Heart right ventricle (tissue), 16 donors: ENCODE measurements at regions not wholly inside any gene's neighbourhood (a gene's known extent, or its start where the extent isn't known, plus 50 kb on each side); places are given as distances from the start of the nearest gene placed in this dataset.

Experiments used
- ATAC-seq, 8 donors: fragments of 200-7000 bp; cut with Tn5 transposase; one replicate each; pipeline ENCODE4 v1.9.1; 2020; ENCODE audit warnings: mild to moderate bottlenecking in 8 of 8, moderate library complexity in 8 of 8, moderate number of reproducible peaks in 1 of 8
- DNase-seq, 2 donors: peaks; one replicate each; pipeline ENCODE4 v3.0.0-alpha.2; 2020
- H3K27ac ChIP-seq, 10 donors: fragments of 200-600 bp; sonication (generic) in 2 of 10; one replicate each; pipeline versions ENCODE4 v1.5.0 to v1.8.0; 2020 to 2022; ENCODE audit warnings: mild to moderate bottlenecking in 3 of 10
- H3K27me3 ChIP-seq, 7 donors: fragments of 200-600 bp; one replicate each; pipeline ENCODE4 v1.8.0; 2021 to 2022; ENCODE audit warnings: mild to moderate bottlenecking in 2 of 7
- H3K36me3 ChIP-seq, 9 donors: fragments of 200-600 bp; sonication (generic) in 1 of 9; one replicate each; pipeline versions ENCODE4 v1.5.0 to v1.8.0; 2020 to 2022; ENCODE audit warnings: mild to moderate bottlenecking in 2 of 9
- H3K4me1 ChIP-seq, 9 donors: fragments of 200-600 bp; sonication (generic) in 1 of 9; one replicate each; pipeline versions ENCODE4 v1.5.0 to v1.8.0; 2020 to 2022; ENCODE audit warnings: mild to moderate bottlenecking in 4 of 9
- H3K4me3 ChIP-seq, 10 donors: fragments of 200-600 bp; sonication (generic) in 2 of 10; one replicate each; pipeline versions ENCODE4 v1.5.0 to v1.8.0; 2020 to 2022; ENCODE audit warnings: mild to moderate bottlenecking in 7 of 10, moderate library complexity in 2 of 10
- H3K9me3 ChIP-seq, 11 donors: fragments of 200-600 bp in 10 of 11; sonication (generic) in 2 of 11; one replicate each; pipeline versions ENCODE4 v1.5.0 to v1.8.0; 2013 to 2022; ENCODE audit warnings: mild to moderate bottlenecking in 2 of 11, control low read depth in 1 of 11, moderate library complexity in 1 of 11
- WGBS, 2 donors: extraction: QIAGEN DNeasy Blood & Tissue Kit; methylation state at CpG; one replicate each; pipeline ENCODE4 v1.1.7; 2013; ENCODE audit warnings: inconsistent platforms in 1 of 2; 5-methylcytosine and 5-hydroxymethylcytosine counted together
- intact Hi-C, 10 donors: fragments of 100-400 bp; cut with DNase I; formaldehyde crosslinking; loops; one replicate each; pipeline versions ENCODE4 v1.11.1 to v1.14.2; 2022
- TF ChIP-seq, protein P1 (sequence below), 9 donors: fragments of 200-600 bp; sonication (generic) in 2 of 9; IDR thresholded peaks; one replicate each; pipeline versions ENCODE4 v1.5.0 to v1.8.0; 2021 to 2022; ENCODE audit warnings: antibody characterized with exemption in 9 of 9, mild to moderate bottlenecking in 5 of 9, moderate library complexity in 1 of 9
- donor health status: Arrhythmogenic right ventricular cardiomyopathy.
- donor health status: ischemic (EF 13 %, LVEDD 7.1; RV severe dilation, severe dysfunction).
- donor health status: healthy with polysubstance abuse.
- donor health status: DM: no; HTN: yes; CAD: no.
- donor health status: DM: no; HTN: no; CAD: no.
- donor health status: ischemic (EF 25% LVEDD 6.9; RV normal size, moderate dysfunction).
- donor health status: ischemic (EF 25% LVEDD 5.7; RV mildly dilated, moderate dysfunction).
- donor health status: healthy.
- donor health status: DM: yes; HTN: yes; CAD: no.
- donor health status: Ischemic cardiomyopathy.
- donor health status: ischemic (EF 35%, LVEDD 5.7; RV mildly dilated, moderate dysfunction).
- donor health status: nonischemic (EF 11% LVEDD 7.7; RV severe dilation, severe dysfunction).
- donor health status: DM: yes; HTN: yes; CAD: no.
- donor health status: PGD.
- donor health status: ischemic (EF 29% LVEDD 5.4; RV normal size, mild dysfunction).
- donor health status: nonischemic (EF 23%, LVEDD 6.1; RV moderate dilation, normal function).

- TF ChIP-seq, protein P1, sequence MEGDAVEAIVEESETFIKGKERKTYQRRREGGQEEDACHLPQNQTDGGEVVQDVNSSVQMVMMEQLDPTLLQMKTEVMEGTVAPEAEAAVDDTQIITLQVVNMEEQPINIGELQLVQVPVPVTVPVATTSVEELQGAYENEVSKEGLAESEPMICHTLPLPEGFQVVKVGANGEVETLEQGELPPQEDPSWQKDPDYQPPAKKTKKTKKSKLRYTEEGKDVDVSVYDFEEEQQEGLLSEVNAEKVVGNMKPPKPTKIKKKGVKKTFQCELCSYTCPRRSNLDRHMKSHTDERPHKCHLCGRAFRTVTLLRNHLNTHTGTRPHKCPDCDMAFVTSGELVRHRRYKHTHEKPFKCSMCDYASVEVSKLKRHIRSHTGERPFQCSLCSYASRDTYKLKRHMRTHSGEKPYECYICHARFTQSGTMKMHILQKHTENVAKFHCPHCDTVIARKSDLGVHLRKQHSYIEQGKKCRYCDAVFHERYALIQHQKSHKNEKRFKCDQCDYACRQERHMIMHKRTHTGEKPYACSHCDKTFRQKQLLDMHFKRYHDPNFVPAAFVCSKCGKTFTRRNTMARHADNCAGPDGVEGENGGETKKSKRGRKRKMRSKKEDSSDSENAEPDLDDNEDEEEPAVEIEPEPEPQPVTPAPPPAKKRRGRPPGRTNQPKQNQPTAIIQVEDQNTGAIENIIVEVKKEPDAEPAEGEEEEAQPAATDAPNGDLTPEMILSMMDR (IDR thresholded peaks at IDR 0.05): no peak
- Histone ChIP-seq H3K36me3 (no peaks in the 10 kb centered on the region), H3K27ac (no peak overlapping the region), H3K9me3 (peaks cover 0 to 13% (median 0%) of the 10 kb centered on the region in 11 donors), H3K27me3 (no peaks in the 10 kb centered on the region), H3K4me1 (no peaks in the 10 kb centered on the region), H3K4me3 (no peak overlapping the region)
- intact Hi-C loops: loop anchor here in 3 of 10 donors (10.0 kb wide), 1 partner anchor 1157 kb away; no protein-coding TSS in a partner anchor
- ATAC-seq (no peak), DNase-seq (no peak)
Observed at GRCh38 chr3:80682235-80682634, 914.4 kb upstream of the ROBO1 start.

GRCh38 chr3:80677796-80678195 lies 910.0 kb upstream of the ROBO1 start:
- Histone ChIP-seq H3K4me3 (no peak overlapping the region), H3K9me3 (peaks cover 0 to 9% (median 0%) of the 10 kb centered on the region in 11 donors), H3K27ac (no peak overlapping the region), H3K36me3 (no peaks in the 10 kb centered on the region), H3K4me1 (no peaks in the 10 kb centered on the region), H3K27me3 (no peaks in the 10 kb centered on the region)
- intact Hi-C loops: no loop called here
- no peak for DNase-seq
- TF ChIP-seq, protein P1 (IDR thresholded peaks at IDR 0.05): no peak
- WGBS, 2 donors: 46 to 55% methylated on average over 6 of the region's 6 CpGs
- no peak for ATAC-seq

GRCh38 chr3:80676866-80677265 lies 909.1 kb upstream of the ROBO1 start:
- ATAC-seq (no peak), DNase-seq (no peak)
- H3K9me3 ChIP-seq: no peaks in the 10 kb centered on the region
- intact Hi-C loops: no loop called here
- H3K36me3 ChIP-seq: no peaks in the 10 kb centered on the region
- no peak overlapping the region for H3K27ac ChIP-seq
- no peak overlapping the region for H3K4me3 ChIP-seq
- no peaks in the 10 kb centered on the region for H3K4me1 ChIP-seq
- TF ChIP-seq, protein P1 (IDR thresholded peaks at IDR 0.05): no peak
- no peaks in the 10 kb centered on the region for H3K27me3 ChIP-seq

DNA sequence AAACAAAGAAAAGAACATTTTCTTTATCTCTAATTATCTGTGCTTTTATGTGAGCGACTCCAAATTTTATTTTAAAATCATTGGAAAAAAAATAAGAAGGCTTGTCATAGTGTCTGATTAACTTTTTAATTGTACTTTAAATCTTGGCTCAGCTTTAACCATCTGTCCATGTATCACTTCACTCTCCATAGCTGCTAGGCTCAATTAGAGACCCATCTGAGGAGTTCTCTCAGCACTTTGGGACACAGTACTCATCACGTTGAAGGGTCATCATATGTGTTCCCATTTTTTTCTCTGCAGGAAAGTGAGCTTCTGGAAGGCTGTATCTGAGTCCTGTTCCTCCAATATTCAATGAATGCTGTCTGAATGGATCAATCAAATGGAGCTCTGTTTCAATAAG lies 908.5 kb upstream of the ROBO1 start:
- ATAC-seq: no peak
- no peak for DNase-seq
- TF ChIP-seq, protein P1 (IDR thresholded peaks at IDR 0.05): no peak
- 61 to 67% methylated on average over 2 of the region's 2 CpGs for WGBS, 2 donors
- H3K27ac ChIP-seq: no peak overlapping the region
- H3K27me3 ChIP-seq: no peaks in the 10 kb centered on the region
- no peaks in the 10 kb centered on the region for H3K9me3 ChIP-seq
- intact Hi-C loops: no loop called here
- H3K36me3 ChIP-seq: no peaks in the 10 kb centered on the region
- no peak overlapping the region for H3K4me3 ChIP-seq
- H3K4me1 ChIP-seq: no peaks in the 10 kb centered on the region

DNA sequence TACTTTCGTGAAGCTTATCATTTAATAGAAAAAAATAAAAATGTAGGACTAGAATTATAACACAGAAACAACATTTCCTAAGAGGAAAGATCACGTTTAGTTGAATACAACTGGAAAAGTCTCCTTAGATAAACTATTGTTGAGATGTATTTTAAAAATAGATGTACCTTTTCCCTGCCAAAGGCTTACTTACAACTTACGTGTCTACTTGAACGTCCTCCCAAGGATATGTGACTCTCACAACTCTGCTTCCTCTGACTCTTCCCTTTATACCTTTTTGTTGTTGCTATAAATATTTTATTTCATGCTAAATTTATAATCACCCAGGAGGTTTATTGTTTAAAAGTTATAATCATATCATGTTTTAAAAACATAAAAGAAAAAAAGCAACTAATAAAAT lies 908.0 kb upstream of the ROBO1 start:
- no peaks in the 10 kb centered on the region for H3K9me3 ChIP-seq
- intact Hi-C loops: no loop called here
- no peak for ATAC-seq
- TF ChIP-seq, protein P1 (IDR thresholded peaks at IDR 0.05): no peak
- no peaks in the 10 kb centered on the region for H3K4me1 ChIP-seq
- H3K36me3 ChIP-seq: no peaks in the 10 kb centered on the region
- no peak for DNase-seq
- WGBS, 2 donors: 41 to 45% methylated on average over 4 of the region's 4 CpGs
- no peak overlapping the region for H3K27ac ChIP-seq
- H3K4me3 ChIP-seq: no peak overlapping the region
- no peaks in the 10 kb centered on the region for H3K27me3 ChIP-seq
